SU-DHL-6 (cell line): ENCODE measurements at regions not wholly inside any gene's neighbourhood (a gene's known extent, or its start where the extent isn't known, plus 50 kb on each side); places are given as distances from the start of the nearest gene placed in this dataset.

Experiments
- EZH2phosphoT487 ChIP-seq: fragments of 200-600 bp; sonication (generic), shearing (Covaris generic); conservative IDR thresholded peaks from 2 replicates; pipeline ENCODE4 v1.6.1; 2018; ENCODE audit warnings: mild to moderate bottlenecking, antibody characterized with exemption, low read length, moderate library complexity, mixed read lengths
- TF ChIP-seq, protein P1 (sequence below): fragments of 200-600 bp; sonication (generic); IDR thresholded peaks from one replicate; pipeline ENCODE4 v1.5.1; 2017; ENCODE audit warnings: antibody characterized with exemption, mild to moderate bottlenecking, low read length, moderate library complexity; ENCODE audit not compliant: insufficient read depth, poor library complexity, severe bottlenecking

DNA sequence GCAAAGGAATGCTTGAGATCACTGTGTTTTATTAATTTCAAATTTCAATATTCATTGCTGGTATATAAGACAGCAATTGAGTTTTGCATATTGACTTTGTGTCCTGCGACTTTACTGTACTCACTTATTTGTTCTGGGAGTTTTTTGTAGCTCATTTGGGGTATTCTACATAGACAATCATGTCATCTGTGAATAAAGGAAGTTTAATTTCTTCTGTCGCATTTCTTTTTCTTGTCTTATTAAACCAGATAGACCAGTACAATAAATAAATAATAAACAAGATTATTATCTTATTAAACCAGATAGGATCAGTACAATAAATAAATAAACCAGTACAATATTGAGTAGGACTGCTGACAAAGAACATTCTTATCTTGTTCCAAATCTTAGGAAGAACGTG lies 448.2 kb downstream of the RPS24 start:
- no peak for TF ChIP-seq EZH2phosphoT487
- TF ChIP-seq, protein P1, sequence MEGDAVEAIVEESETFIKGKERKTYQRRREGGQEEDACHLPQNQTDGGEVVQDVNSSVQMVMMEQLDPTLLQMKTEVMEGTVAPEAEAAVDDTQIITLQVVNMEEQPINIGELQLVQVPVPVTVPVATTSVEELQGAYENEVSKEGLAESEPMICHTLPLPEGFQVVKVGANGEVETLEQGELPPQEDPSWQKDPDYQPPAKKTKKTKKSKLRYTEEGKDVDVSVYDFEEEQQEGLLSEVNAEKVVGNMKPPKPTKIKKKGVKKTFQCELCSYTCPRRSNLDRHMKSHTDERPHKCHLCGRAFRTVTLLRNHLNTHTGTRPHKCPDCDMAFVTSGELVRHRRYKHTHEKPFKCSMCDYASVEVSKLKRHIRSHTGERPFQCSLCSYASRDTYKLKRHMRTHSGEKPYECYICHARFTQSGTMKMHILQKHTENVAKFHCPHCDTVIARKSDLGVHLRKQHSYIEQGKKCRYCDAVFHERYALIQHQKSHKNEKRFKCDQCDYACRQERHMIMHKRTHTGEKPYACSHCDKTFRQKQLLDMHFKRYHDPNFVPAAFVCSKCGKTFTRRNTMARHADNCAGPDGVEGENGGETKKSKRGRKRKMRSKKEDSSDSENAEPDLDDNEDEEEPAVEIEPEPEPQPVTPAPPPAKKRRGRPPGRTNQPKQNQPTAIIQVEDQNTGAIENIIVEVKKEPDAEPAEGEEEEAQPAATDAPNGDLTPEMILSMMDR: no peak
